ENCODE measurements at regions not wholly inside any gene's neighbourhood (a gene's known extent, or its start where the extent isn't known, plus 50 kb on each side); places are given as distances from the start of the nearest gene placed in this dataset.
A peak's percentile ranks its signal among the peaks of the same experiment; 100 is the strongest.

DNA sequence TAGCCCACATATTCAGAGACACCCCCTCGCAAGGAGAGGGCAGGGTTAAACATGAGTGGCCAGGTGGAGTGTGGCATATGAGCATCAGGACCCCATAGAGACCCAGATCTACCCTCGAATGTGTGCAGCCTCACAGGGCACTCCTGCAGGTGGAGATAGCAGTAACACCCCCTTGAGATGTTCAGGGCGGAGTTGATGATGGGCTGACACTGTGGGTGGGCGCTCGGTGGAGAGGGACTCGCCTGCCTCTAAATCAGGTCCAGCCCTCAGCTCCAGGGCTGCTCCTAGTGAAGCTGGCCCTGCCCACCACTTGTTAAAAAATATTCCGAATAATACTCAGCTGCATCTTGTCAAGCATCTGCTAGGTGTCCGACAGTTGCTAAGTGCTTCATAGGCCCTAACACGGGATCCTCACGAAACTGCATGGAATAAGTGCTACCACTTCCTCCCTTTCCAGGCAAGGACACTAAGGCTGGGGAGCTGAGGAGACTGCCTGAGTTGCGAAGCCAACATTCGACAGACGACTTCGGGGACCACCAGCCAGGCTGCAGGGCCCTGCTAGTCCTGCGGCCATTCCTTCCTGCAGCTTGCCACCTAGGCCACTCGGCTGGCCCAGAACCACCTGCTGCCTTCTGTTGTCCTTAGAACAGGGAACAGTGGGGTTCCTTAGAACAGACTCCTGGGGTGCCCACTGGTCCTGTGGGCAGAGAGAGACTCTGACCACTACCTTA is 74.0 kb upstream of the WNT11 start:
- Histone ChIP-seq H3K27ac (no peak overlapping the region), H3K36me3 (no peaks in the 10 kb centered on the region), H3K27me3 (no peaks in the 10 kb centered on the region), H3K4me1 (peaks cover 0 to 9% of the 10 kb centered on the region in 2 donors), H3K4me3 (replicated peaks in 1 of 3) (no peak overlapping the region), H3K9me3 (no peaks in the 10 kb centered on the region)
- no peak for DNase-seq
- intact Hi-C loops (cut with DNase I), result no loop called here
- no peak for TF ChIP-seq POLR2A (IDR thresholded peaks at IDR 0.05)
- TF ChIP-seq, protein P1, sequence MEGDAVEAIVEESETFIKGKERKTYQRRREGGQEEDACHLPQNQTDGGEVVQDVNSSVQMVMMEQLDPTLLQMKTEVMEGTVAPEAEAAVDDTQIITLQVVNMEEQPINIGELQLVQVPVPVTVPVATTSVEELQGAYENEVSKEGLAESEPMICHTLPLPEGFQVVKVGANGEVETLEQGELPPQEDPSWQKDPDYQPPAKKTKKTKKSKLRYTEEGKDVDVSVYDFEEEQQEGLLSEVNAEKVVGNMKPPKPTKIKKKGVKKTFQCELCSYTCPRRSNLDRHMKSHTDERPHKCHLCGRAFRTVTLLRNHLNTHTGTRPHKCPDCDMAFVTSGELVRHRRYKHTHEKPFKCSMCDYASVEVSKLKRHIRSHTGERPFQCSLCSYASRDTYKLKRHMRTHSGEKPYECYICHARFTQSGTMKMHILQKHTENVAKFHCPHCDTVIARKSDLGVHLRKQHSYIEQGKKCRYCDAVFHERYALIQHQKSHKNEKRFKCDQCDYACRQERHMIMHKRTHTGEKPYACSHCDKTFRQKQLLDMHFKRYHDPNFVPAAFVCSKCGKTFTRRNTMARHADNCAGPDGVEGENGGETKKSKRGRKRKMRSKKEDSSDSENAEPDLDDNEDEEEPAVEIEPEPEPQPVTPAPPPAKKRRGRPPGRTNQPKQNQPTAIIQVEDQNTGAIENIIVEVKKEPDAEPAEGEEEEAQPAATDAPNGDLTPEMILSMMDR (IDR thresholded peaks at IDR 0.05), result no peak
- 77 to 90% methylated on average over 7 to 10 of the region's 16 CpGs for WGBS, 2 donors

DNA sequence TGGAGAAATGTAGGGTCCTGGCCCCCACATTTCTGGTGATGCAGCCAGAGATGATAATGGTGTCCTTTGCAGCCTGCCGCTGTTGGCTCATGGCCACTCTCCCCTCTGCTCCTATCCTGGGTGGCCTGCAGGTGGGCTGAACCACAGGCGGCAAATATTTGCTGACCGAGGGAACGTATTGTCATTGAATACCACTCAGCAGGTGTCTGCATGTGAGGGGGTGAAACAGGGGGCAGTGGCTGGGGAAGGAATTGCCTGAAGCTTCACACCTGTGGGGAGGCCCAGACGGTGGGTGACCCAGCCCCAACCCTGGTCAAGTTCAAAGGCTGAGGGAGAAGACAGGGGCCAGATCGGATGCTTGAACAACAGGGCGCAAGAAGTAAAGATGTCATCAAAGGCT is 73.3 kb upstream of the WNT11 start:
- WGBS, 2 donors, result 87 to 89% methylated on average over 7 of the region's 7 CpGs
- DNase-seq, result no peak
- no peak for TF ChIP-seq POLR2A (IDR thresholded peaks at IDR 0.05)
- TF ChIP-seq, protein P1 (IDR thresholded peaks at IDR 0.05), result no peak
- H3K9me3 ChIP-seq, result no peaks in the 10 kb centered on the region
- H3K36me3 ChIP-seq, result no peaks in the 10 kb centered on the region
- intact Hi-C loops (cut with DNase I), result no loop called here
- H3K27ac ChIP-seq, result no peak overlapping the region
- H3K4me3 ChIP-seq (replicated peaks in 1 of 3), result no peak overlapping the region
- no peaks in the 10 kb centered on the region for H3K27me3 ChIP-seq
- peaks cover 0 to 9% of the 10 kb centered on the region in 2 donors for H3K4me1 ChIP-seq

DNA sequence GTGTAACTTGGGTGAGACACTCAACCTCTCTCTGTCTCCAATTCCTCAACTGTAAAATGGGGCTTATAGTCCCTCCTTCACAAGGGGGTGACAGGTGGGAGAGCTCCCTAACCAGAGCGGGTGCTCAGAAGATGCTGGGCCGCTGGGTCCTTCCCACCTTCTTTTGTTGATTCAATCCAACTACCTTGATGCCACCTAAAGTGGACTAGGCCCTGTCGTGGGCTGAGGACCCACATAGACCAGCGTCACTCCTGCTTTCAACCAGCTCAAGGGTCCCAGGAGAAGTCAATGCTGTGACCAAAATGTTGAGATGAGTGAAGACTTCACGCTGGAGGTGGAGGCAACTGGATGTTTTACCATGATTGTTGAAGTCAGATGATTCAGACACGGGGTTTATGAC is 72.7 kb upstream of the WNT11 start:
- H3K36me3 ChIP-seq, result no peaks in the 10 kb centered on the region
- TF ChIP-seq POLR2A (IDR thresholded peaks at IDR 0.05), result no peak
- TF ChIP-seq, protein P1 (IDR thresholded peaks at IDR 0.05), result no peak
- no peaks in the 10 kb centered on the region for H3K27me3 ChIP-seq
- H3K4me3 ChIP-seq (replicated peaks in 1 of 3), result no peak overlapping the region
- DNase-seq, result no peak
- no peak overlapping the region for H3K27ac ChIP-seq
- intact Hi-C loops (cut with DNase I), result no loop called here
- 95 to 96% methylated on average over 6 of the region's 6 CpGs for WGBS, 2 donors
- H3K4me1 ChIP-seq, result peaks cover 0 to 9% of the 10 kb centered on the region in 2 donors
- H3K9me3 ChIP-seq, result no peaks in the 10 kb centered on the region

DNA sequence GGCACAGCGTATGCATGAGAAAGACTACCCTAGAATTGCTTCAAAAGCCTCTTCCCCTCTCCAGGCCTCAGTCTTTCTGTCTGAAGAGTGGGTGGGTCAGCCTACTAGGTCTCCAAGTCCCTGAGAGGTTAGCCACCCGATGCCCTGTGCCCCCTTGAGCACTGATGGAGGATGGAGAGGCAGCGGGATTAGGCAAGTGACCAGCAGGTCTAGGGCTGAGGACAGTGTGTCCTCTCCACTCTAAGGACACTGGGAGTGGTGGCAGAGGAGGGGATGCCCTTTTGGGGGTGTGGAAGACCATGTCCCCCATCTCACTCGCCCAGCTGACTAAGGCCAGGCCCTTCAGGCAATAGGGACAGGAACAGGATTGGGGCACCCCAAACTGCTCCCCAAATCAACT is 72.2 kb upstream of the WNT11 start:
- Histone ChIP-seq H3K4me1 (peaks cover 0 to 9% of the 10 kb centered on the region in 2 donors), H3K27me3 (no peaks in the 10 kb centered on the region), H3K27ac (no peak overlapping the region), H3K4me3 (replicated peaks in 1 of 3) (no peak overlapping the region), H3K9me3 (no peaks in the 10 kb centered on the region), H3K36me3 (no peaks in the 10 kb centered on the region)
- TF ChIP-seq POLR2A (IDR thresholded peaks at IDR 0.05), result no peak
- TF ChIP-seq, protein P1 (IDR thresholded peaks at IDR 0.05), result no peak
- no peak for DNase-seq
- intact Hi-C loops (cut with DNase I), result no loop called here
- WGBS, 2 donors, result 92 to 94% methylated on average over 4 of the region's 4 CpGs

DNA sequence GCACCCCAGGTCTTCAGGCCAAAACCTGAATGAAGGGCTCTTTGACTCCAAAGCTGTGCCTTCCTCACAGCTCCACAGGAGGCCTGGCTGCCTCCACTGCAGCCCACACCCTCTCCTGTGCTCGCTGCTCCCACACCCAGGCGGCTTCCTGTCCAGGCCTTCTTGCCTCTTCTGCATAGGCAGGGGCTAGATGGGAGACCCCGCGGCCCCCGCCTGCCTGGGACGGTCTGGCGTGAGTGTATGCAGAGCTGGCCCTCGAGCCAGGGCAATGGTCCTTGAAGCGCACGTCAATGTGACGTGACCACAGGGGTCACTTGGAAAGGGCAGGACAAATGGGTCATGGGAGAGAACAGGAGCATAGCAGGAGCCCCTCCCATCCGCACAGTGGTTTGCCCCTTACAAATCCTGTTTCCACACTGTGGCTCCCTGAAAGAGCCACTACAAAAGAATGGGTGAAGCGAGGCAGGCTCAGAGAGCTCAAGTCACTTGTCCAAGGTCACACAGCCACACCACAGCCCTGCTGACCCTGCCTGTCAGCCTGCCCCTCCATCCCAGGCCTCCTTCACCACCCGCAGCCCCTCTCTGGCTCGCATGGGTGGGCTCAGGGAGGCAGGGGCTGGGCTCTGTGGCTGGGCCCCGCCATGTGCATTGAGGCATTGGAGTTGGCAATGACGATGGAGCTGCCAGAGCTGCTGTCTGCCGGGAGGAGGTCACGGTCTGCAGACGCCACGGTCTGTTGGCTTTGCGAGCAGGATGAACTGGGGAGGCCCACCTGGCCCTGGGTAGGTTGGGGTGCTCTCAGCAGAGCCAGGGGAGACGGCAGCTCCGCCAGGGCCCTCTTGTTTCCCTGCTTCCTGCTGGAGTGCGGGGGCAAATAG is 71.2 kb upstream of the WNT11 start:
- H3K27ac ChIP-seq, result no peak overlapping the region
- no peaks in the 10 kb centered on the region for H3K9me3 ChIP-seq
- peaks cover 0 to 9% of the 10 kb centered on the region in 2 donors for H3K4me1 ChIP-seq
- no peaks in the 10 kb centered on the region for H3K36me3 ChIP-seq
- H3K27me3 ChIP-seq, result no peaks in the 10 kb centered on the region
- TF ChIP-seq POLR2A (IDR thresholded peaks at IDR 0.05), result no peak
- TF ChIP-seq, protein P1 (IDR thresholded peaks at IDR 0.05), result no peak
- 56 to 67% methylated on average over 8 to 24 of the region's 25 CpGs for WGBS, 2 donors
- intact Hi-C loops (cut with DNase I), result no loop called here
- H3K4me3 ChIP-seq (replicated peaks in 1 of 3), result no peak overlapping the region
- peak; percentile 32 to 34 for DNase-seq

Data from thyroid gland (tissue), 4 donors.